Stimulated activated memory B cell treated with anti-CD40 and anti-IgM and Interleukin-4, amounts not matched to agents 10 μg/mL and 1 μg/mL and 100 μg/mL, for 72 hours (primary cell): ENCODE measurements at regions not wholly inside any gene's neighbourhood (a gene's known extent, or its start where the extent isn't known, plus 50 kb on each side); places are given as distances from the start of the nearest gene placed in this dataset.

Experiments
- ATAC-seq: fragments of 150-1000 bp; cut with Tn5 transposase; 2 replicates; pipeline ENCODE4 v1.10.0; 2021
- H3K27ac Mint-ChIP-seq: one replicate; pipeline ENCODE4 v1.8.0; 2022; ENCODE audit warnings: mild to moderate bottlenecking, mixed read lengths
- H3K27me3 Mint-ChIP-seq: one replicate; pipeline ENCODE4 v1.8.0; 2022; ENCODE audit warnings: mixed read lengths
- H3K36me3 Mint-ChIP-seq: one replicate; pipeline ENCODE4 v1.8.0; 2022; ENCODE audit warnings: mixed read lengths
- H3K4me1 Mint-ChIP-seq: one replicate; pipeline ENCODE4 v1.8.0; 2022; ENCODE audit warnings: mixed read lengths
- H3K4me3 Mint-ChIP-seq: one replicate; pipeline ENCODE4 v1.8.0; 2022; ENCODE audit warnings: mild to moderate bottlenecking, moderate library complexity, mixed read lengths
- H3K9me3 Mint-ChIP-seq: one replicate; pipeline ENCODE4 v1.8.0; 2022; ENCODE audit warnings: mixed read lengths

- no peaks in the 10 kb centered on the region for H3K9me3 Mint-ChIP-seq
- no peaks in the 10 kb centered on the region for H3K4me1 Mint-ChIP-seq
- H3K27me3 Mint-ChIP-seq = peaks cover 24% of the 10 kb centered on the region
- no peaks in the 10 kb centered on the region for H3K36me3 Mint-ChIP-seq
- ATAC-seq = no peak
- no peak overlapping the region for H3K4me3 Mint-ChIP-seq
- no peak overlapping the region for H3K27ac Mint-ChIP-seq
Observed at GRCh38 chr2:180677930-180678624, 302.3 kb upstream of the UBE2E3 start.

GRCh38 chr2:180677200-180677599, 303.2 kb upstream of the UBE2E3 start:
- Mint-ChIP-seq H3K4me1 (no peaks in the 10 kb centered on the region), H3K27ac (no peak overlapping the region), H3K4me3 (no peak overlapping the region), H3K27me3 (peaks cover 24% of the 10 kb centered on the region), H3K9me3 (no peaks in the 10 kb centered on the region), H3K36me3 (no peaks in the 10 kb centered on the region)
- no peak for ATAC-seq

GRCh38 chr2:180676520-180677025, 303.8 kb upstream of the UBE2E3 start:
- H3K4me3 Mint-ChIP-seq = no peak overlapping the region
- no peaks in the 10 kb centered on the region for H3K4me1 Mint-ChIP-seq
- peaks cover 24% of the 10 kb centered on the region for H3K27me3 Mint-ChIP-seq
- no peak for ATAC-seq
- H3K9me3 Mint-ChIP-seq = no peaks in the 10 kb centered on the region
- no peaks in the 10 kb centered on the region for H3K36me3 Mint-ChIP-seq
- no peak overlapping the region for H3K27ac Mint-ChIP-seq

- no peak overlapping the region for H3K27ac Mint-ChIP-seq
- H3K4me1 Mint-ChIP-seq = no peaks in the 10 kb centered on the region
- no peak overlapping the region for H3K4me3 Mint-ChIP-seq
- ATAC-seq = peak; percentile 27
- H3K36me3 Mint-ChIP-seq = no peaks in the 10 kb centered on the region
- peaks cover 22% of the 10 kb centered on the region for H3K27me3 Mint-ChIP-seq
- no peaks in the 10 kb centered on the region for H3K9me3 Mint-ChIP-seq
Observed at GRCh38 chr2:180675170-180675569, 305.2 kb upstream of the UBE2E3 start.

GRCh38 chr2:180672377-180672776, 308.0 kb upstream of the UBE2E3 start:
- no peak overlapping the region for H3K4me3 Mint-ChIP-seq
- H3K36me3 Mint-ChIP-seq = no peaks in the 10 kb centered on the region
- no peak for ATAC-seq
- H3K4me1 Mint-ChIP-seq = no peaks in the 10 kb centered on the region
- H3K27ac Mint-ChIP-seq = no peak overlapping the region
- H3K27me3 Mint-ChIP-seq = peaks cover 10% of the 10 kb centered on the region
- no peaks in the 10 kb centered on the region for H3K9me3 Mint-ChIP-seq

DNA sequence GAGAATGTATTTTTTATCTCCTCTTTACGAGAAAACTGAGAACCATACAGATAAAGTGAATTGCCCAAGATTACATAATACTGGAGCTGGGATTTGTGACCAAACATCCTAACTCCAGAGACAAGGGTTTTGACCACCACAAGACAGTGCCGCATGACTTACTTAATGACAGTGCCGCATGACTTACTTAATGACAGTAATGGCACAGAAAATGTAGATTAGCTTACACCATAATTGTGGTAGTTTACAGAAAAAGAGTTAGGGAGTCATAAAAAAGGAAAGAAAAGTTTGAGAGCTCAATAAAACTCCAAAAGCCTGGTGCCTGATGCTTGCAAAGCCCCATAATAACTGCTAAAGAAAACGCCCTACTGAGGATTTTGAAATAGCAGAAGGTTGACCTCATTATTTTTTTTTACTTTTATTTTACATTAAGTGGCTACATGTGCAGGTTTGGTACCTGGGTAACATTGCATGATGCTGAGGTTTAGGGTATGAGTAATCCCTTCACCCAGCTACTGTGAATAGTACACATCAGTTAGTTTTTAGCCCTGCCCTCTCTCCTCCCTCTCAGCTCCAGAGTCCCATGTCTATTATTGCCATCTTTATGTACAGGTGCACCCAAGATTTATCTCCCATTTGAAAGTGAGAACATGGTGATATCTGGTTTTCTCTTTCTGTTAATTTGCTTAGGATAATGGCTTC, 310.0 kb upstream of the UBE2E3 start:
- no peak for ATAC-seq
- H3K4me3 Mint-ChIP-seq = no peak overlapping the region
- no peak overlapping the region for H3K27ac Mint-ChIP-seq
- no peaks in the 10 kb centered on the region for H3K4me1 Mint-ChIP-seq
- H3K27me3 Mint-ChIP-seq = peaks cover 10% of the 10 kb centered on the region
- H3K36me3 Mint-ChIP-seq = no peaks in the 10 kb centered on the region
- no peaks in the 10 kb centered on the region for H3K9me3 Mint-ChIP-seq

GRCh38 chr2:180669016-180669415, 311.4 kb upstream of the UBE2E3 start:
- no peaks in the 10 kb centered on the region for H3K36me3 Mint-ChIP-seq
- H3K27ac Mint-ChIP-seq = no peak overlapping the region
- H3K4me3 Mint-ChIP-seq = no peak overlapping the region
- ATAC-seq = no peak
- H3K4me1 Mint-ChIP-seq = no peaks in the 10 kb centered on the region
- H3K27me3 Mint-ChIP-seq = peaks cover 11% of the 10 kb centered on the region
- H3K9me3 Mint-ChIP-seq = no peaks in the 10 kb centered on the region

GRCh38 chr2:180664507-180664906, 315.9 kb upstream of the UBE2E3 start:
- peaks cover 22% of the 10 kb centered on the region for H3K27me3 Mint-ChIP-seq
- H3K36me3 Mint-ChIP-seq = no peaks in the 10 kb centered on the region
- no peak for ATAC-seq
- H3K4me3 Mint-ChIP-seq = no peak overlapping the region
- H3K4me1 Mint-ChIP-seq = no peaks in the 10 kb centered on the region
- no peak overlapping the region for H3K27ac Mint-ChIP-seq
- H3K9me3 Mint-ChIP-seq = no peaks in the 10 kb centered on the region

DNA sequence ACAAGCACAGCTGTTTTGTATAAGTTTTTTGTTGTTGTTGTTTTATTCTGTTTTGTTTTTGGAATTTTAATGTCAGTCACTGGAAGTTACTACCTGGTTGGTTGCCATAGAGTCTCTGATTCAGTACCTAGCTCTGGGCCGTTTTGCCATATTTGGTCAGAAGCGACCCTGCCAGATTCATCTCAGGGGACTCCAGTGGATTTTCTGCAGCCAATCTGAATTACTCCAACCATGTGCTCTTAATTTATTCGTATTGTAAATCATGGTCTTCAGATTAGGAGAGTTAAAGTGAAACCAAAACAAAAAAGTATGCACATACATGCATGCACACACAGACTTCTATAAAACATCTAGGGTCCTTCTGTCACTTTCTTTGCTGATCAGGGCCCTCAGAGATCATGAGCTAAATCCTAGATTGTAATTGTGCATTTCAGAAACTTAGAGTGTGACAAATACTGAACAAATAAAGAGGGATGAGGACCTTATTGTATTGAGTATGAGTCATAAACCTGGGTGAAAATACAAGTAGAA, 317.4 kb upstream of the UBE2E3 start:
- H3K4me3 Mint-ChIP-seq = no peak overlapping the region
- no peak for ATAC-seq
- no peaks in the 10 kb centered on the region for H3K9me3 Mint-ChIP-seq
- no peaks in the 10 kb centered on the region for H3K36me3 Mint-ChIP-seq
- H3K27ac Mint-ChIP-seq = no peak overlapping the region
- peaks cover 30% of the 10 kb centered on the region for H3K27me3 Mint-ChIP-seq
- H3K4me1 Mint-ChIP-seq = no peaks in the 10 kb centered on the region

- no peak overlapping the region for H3K4me3 Mint-ChIP-seq
- no peaks in the 10 kb centered on the region for H3K4me1 Mint-ChIP-seq
- no peaks in the 10 kb centered on the region for H3K9me3 Mint-ChIP-seq
- no peaks in the 10 kb centered on the region for H3K36me3 Mint-ChIP-seq
- no peak for ATAC-seq
- H3K27ac Mint-ChIP-seq = no peak overlapping the region
- peaks cover 30% of the 10 kb centered on the region for H3K27me3 Mint-ChIP-seq
Observed at GRCh38 chr2:180662521-180662920, 317.9 kb upstream of the UBE2E3 start.

DNA sequence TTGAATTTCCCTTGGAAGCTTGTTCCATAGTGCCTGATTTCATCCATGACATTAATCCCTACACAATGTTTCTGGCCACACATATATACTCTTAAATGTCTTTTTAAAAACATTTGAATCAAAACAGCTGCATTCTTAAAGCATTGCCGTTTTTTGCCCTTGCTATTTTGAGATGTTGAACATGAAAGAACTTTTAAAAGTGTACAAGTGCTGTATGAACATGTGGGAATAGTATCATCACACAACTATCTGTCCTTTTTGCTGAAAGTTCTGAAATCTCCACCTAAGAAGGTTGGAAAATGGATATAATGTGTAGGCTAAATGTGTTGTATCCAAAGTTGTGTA, 318.7 kb upstream of the UBE2E3 start:
- no peak overlapping the region for H3K27ac Mint-ChIP-seq
- H3K4me1 Mint-ChIP-seq = no peaks in the 10 kb centered on the region
- H3K27me3 Mint-ChIP-seq = peaks cover 30% of the 10 kb centered on the region
- ATAC-seq = no peak
- no peak overlapping the region for H3K4me3 Mint-ChIP-seq
- no peaks in the 10 kb centered on the region for H3K9me3 Mint-ChIP-seq
- no peaks in the 10 kb centered on the region for H3K36me3 Mint-ChIP-seq

DNA sequence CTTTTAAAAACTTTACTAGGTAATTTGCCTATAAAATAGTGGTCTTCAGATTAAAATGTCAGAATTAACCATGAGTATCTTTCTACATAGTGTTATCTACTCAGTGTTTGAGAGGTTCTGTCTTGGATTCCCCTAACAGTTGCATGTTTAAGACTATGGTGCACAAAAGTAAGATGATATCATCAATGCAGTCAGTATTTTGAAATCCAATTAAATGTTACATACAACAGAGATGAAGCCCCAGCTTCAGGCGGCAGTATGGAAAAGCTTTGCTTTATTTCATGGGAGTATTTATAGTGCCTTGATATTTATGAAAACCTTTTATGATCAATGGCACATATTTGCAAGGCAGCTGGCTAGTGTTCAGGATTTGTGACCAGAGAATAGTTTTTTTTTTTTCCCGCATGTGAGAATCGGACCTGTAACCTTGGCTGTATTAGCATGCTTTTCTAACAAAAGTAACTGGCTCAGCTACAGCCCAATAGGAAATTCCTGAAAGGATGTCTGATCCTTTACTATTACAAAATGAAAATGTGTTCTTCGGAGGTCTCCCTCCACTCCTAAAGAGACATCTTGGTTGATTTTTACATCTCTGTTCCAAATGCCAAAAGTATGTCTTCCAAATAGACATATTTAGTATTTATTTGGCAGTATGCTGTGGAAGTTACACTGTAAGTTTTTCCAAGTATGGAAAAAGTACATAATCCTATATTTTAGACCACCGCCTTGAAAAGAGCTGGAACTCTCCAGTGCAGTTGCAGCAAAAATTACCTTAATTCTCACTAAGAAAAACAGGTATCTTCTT, 319.3 kb upstream of the UBE2E3 start:
- Mint-ChIP-seq H3K9me3 (no peaks in the 10 kb centered on the region), H3K27ac (no peak overlapping the region), H3K27me3 (peaks cover 30% of the 10 kb centered on the region), H3K4me3 (no peak overlapping the region), H3K36me3 (no peaks in the 10 kb centered on the region), H3K4me1 (no peaks in the 10 kb centered on the region)
- ATAC-seq = no peak

GRCh38 chr2:180660207-180660606, 320.2 kb upstream of the UBE2E3 start:
- Mint-ChIP-seq H3K27ac (no peak overlapping the region), H3K27me3 (peaks cover 30% of the 10 kb centered on the region), H3K4me3 (no peak overlapping the region), H3K36me3 (no peaks in the 10 kb centered on the region), H3K4me1 (no peaks in the 10 kb centered on the region), H3K9me3 (no peaks in the 10 kb centered on the region)
- no peak for ATAC-seq

DNA sequence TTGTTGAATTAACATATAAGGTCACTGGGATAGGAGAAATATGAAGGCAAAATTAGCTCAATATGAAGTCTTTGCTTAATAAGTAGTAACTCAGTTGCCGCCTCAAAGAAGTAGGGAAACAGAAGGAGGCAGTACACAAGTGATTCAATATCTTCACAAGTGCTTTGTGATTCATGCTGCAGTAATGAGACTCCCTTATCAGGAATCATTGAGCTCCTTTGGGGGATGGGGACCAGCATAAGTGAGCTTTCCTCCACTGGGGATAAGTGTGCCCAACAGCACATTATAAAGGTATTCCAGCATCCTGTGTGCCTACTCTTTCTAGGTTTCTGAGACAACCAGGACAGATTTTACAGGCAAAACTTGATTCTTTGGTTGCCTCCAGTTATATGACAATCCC, 323.4 kb upstream of the UBE2E3 start:
- H3K27me3 Mint-ChIP-seq = peaks cover 11% of the 10 kb centered on the region
- no peak overlapping the region for H3K27ac Mint-ChIP-seq
- ATAC-seq = no peak
- no peaks in the 10 kb centered on the region for H3K4me1 Mint-ChIP-seq
- no peaks in the 10 kb centered on the region for H3K9me3 Mint-ChIP-seq
- H3K4me3 Mint-ChIP-seq = no peak overlapping the region
- H3K36me3 Mint-ChIP-seq = no peaks in the 10 kb centered on the region

- Mint-ChIP-seq H3K27ac (no peak overlapping the region), H3K36me3 (no peaks in the 10 kb centered on the region), H3K9me3 (no peaks in the 10 kb centered on the region), H3K4me3 (no peak overlapping the region), H3K4me1 (no peaks in the 10 kb centered on the region), H3K27me3 (peaks cover 11% of the 10 kb centered on the region)
- ATAC-seq = no peak
Observed at GRCh38 chr2:180656455-180656847, 324.0 kb upstream of the UBE2E3 start.
